SU-DHL-6 (cell line): ENCODE measurements at regions not wholly inside any gene's neighbourhood (a gene's known extent, or its start where the extent isn't known, plus 50 kb on each side); places are given as distances from the start of the nearest gene placed in this dataset.

Experiments
- H2AFZ ChIP-seq: fragments of 200-600 bp; sonication (generic); 2 replicates; pipeline ENCODE4 v1.6.1; 2014; ENCODE audit warnings: low read depth, mild to moderate bottlenecking, moderate library complexity, mixed read lengths, antibody characterized with exemption, low read length; ENCODE audit not compliant: severe bottlenecking
- H3F3A ChIP-seq: fragments of 200-600 bp; shearing (Covaris generic); 2 replicates; pipeline ENCODE4 v1.6.0; 2016; ENCODE audit warnings: antibody characterized with exemption, mild to moderate bottlenecking; ENCODE audit not compliant: insufficient read depth
- H3K27ac ChIP-seq: fragments of 200-600 bp; sonication (generic); 2 replicates; pipeline ENCODE4 v1.5.1; 2016; ENCODE audit warnings: low read depth, mild to moderate bottlenecking, low read length, moderate library complexity, mixed read lengths
- H3K27me3 ChIP-seq: fragments of 200-600 bp; sonication (generic), shearing (Covaris generic); 2 replicates; pipeline ENCODE4 v1.6.0; 2014; ENCODE audit warnings: mild to moderate bottlenecking, low read length
- H3K36me3 ChIP-seq: fragments of 200-600 bp; sonication (generic); 2 replicates; pipeline ENCODE4 v1.6.1; 2014; ENCODE audit warnings: mild to moderate bottlenecking, low read length, mixed read lengths
- H3K4me2 ChIP-seq: fragments of 300-600, 200-600 bp; shearing (Covaris generic), sonication (generic); 2 replicates; pipeline ENCODE4 v1.6.0; 2014; ENCODE audit warnings: low read length, low read depth, mild to moderate bottlenecking; ENCODE audit not compliant: poor library complexity, severe bottlenecking
- H3K4me3 ChIP-seq: fragments of 200-600 bp; sonication (generic); 2 replicates; pipeline ENCODE4 v1.5.1; 2014; ENCODE audit warnings: antibody characterized with exemption, low read length, mild to moderate bottlenecking, mixed read lengths; ENCODE audit not compliant: insufficient read depth, poor library complexity, severe bottlenecking
- H3K79me2 ChIP-seq: fragments of 200-600 bp; sonication (generic); 2 replicates; pipeline ENCODE4 v1.6.1; 2014; ENCODE audit warnings: mild to moderate bottlenecking, low read length, moderate library complexity; ENCODE audit not compliant: insufficient read depth
- H3K9ac ChIP-seq: fragments of 200-600 bp; sonication (generic); 2 replicates; pipeline ENCODE4 v1.7.0; 2014; ENCODE audit warnings: mild to moderate bottlenecking, low read length
- H3K9me2 ChIP-seq: fragments of 200-600 bp; sonication (generic); replicated peaks from 2 replicates; pipeline ENCODE4 v1.6.1; 2014; ENCODE audit warnings: low read length; ENCODE audit not compliant: insufficient read depth
- H3K9me3 ChIP-seq: fragments of 200-600 bp; sonication (generic); 2 replicates; pipeline ENCODE4 v1.6.1; 2014; ENCODE audit warnings: low read length, mixed read lengths; ENCODE audit not compliant: insufficient read depth
- H4K20me1 ChIP-seq: fragments of 200-600 bp; sonication (generic); 2 replicates; pipeline ENCODE4 v1.6.1; 2014; ENCODE audit warnings: low read depth, mild to moderate bottlenecking, antibody characterized with exemption, low read length, moderate library complexity, mixed read lengths
- EZH2phosphoT487 ChIP-seq: fragments of 200-600 bp; sonication (generic), shearing (Covaris generic); conservative IDR thresholded peaks from 2 replicates; pipeline ENCODE4 v1.6.1; 2018; ENCODE audit warnings: mild to moderate bottlenecking, antibody characterized with exemption, low read length, moderate library complexity, mixed read lengths
- TF ChIP-seq, protein P1 (sequence below): fragments of 200-600 bp; sonication (generic); IDR thresholded peaks from one replicate; pipeline ENCODE4 v1.5.1; 2017; ENCODE audit warnings: antibody characterized with exemption, mild to moderate bottlenecking, low read length, moderate library complexity; ENCODE audit not compliant: insufficient read depth, poor library complexity, severe bottlenecking

DNA sequence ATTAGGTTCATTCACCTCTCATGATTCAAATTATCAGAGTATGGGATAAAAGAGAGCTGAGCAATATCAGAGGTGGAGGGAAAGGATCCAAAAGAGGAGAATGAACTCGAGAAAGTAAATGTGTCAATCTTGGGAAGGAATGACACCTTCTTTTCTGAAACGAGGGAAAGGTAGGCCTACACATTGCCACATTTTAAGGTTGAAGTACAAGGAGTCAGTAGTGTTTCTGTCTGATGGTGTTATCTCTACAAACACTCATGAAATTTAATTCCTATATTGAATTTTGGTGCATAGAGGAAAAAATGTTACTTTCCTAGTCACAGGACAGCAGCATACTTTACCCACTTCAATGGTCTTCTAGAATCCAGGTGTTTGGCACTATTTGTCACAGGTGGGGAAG, 90.2 kb downstream of the DNAJB9 start:
- Histone ChIP-seq H3K9ac (no peak overlapping the region), H3K27me3 (no peaks in the 10 kb centered on the region), H3F3A (no peaks in the 10 kb centered on the region), H2AFZ (no peak overlapping the region), H3K9me2 (no peaks in the 10 kb centered on the region), H3K4me3 (no peak overlapping the region), H3K4me2 (no peak overlapping the region), H3K79me2 (no peaks in the 10 kb centered on the region), H4K20me1 (no peaks in the 10 kb centered on the region), H3K36me3 (no peaks in the 10 kb centered on the region), H3K9me3 (no peaks in the 10 kb centered on the region), H3K27ac (no peak overlapping the region)
- no peak for TF ChIP-seq EZH2phosphoT487
- TF ChIP-seq, protein P1, sequence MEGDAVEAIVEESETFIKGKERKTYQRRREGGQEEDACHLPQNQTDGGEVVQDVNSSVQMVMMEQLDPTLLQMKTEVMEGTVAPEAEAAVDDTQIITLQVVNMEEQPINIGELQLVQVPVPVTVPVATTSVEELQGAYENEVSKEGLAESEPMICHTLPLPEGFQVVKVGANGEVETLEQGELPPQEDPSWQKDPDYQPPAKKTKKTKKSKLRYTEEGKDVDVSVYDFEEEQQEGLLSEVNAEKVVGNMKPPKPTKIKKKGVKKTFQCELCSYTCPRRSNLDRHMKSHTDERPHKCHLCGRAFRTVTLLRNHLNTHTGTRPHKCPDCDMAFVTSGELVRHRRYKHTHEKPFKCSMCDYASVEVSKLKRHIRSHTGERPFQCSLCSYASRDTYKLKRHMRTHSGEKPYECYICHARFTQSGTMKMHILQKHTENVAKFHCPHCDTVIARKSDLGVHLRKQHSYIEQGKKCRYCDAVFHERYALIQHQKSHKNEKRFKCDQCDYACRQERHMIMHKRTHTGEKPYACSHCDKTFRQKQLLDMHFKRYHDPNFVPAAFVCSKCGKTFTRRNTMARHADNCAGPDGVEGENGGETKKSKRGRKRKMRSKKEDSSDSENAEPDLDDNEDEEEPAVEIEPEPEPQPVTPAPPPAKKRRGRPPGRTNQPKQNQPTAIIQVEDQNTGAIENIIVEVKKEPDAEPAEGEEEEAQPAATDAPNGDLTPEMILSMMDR, result no peak

DNA sequence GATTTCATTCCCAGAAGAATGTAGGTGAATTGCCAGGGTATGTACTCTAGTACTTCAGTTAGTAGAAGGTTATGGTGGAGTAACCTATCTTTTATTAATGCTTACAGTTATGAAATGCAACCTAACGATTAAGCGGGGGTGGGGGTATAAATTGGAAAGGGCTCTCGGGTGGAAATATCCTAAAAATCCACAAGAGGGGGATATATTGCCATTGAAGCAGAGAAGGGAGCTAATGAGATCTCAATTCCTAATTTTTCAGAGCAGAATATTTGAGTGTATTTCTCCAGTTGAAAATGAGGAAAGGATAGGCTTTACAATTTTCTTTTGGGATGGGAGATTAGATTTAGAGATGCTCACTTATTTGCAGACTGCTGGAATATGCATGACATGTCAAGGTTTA, 90.8 kb downstream of the DNAJB9 start:
- H3K27me3 ChIP-seq, result no peaks in the 10 kb centered on the region

DNA sequence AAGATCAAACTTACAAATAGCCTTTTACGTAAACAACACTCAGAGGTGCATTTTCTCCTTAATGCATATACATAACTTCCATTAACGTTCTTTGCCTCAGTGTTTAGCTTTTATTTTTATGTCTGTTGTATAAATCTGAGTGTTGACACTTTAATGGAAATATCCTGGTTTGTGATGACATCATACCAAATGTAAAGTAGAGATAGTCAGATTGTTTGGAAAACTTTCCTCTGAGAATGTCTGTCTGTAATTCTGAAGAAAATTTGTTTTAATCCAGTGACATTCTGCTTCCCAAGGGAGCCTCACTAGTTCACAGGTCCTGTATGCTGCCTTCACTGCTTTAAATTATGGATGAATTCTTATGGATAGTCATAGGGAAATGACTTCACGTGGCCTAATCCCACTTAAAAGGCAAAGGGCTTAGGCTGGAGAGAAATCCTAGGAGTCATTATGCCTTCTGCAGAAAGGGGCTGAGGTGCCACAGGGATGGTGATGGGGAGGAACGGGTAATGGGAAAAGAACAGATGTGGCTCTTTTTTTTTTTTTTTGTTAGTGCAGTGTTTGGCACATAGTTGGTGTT, 93.2 kb downstream of the DNAJB9 start:
- no peaks in the 10 kb centered on the region for H3K79me2 ChIP-seq
- no peaks in the 10 kb centered on the region for H3K9me3 ChIP-seq
- no peaks in the 10 kb centered on the region for H3F3A ChIP-seq
- no peaks in the 10 kb centered on the region for H4K20me1 ChIP-seq
- no peaks in the 10 kb centered on the region for H3K36me3 ChIP-seq
- no peak overlapping the region for H3K4me2 ChIP-seq
- H2AFZ ChIP-seq, result no peak overlapping the region
- H3K27me3 ChIP-seq, result no peaks in the 10 kb centered on the region
- H3K4me3 ChIP-seq, result no peak overlapping the region
- H3K9ac ChIP-seq, result no peak overlapping the region
- TF ChIP-seq, protein P1, result no peak
- no peaks in the 10 kb centered on the region for H3K9me2 ChIP-seq
- no peak overlapping the region for H3K27ac ChIP-seq

More for the DNA sequence above, 90.8 kb downstream of the DNAJB9 start:
- no peak overlapping the region for H3K4me2 ChIP-seq
- TF ChIP-seq EZH2phosphoT487, result no peak
- TF ChIP-seq, protein P1, result no peak
- no peaks in the 10 kb centered on the region for H3F3A ChIP-seq
- H3K27ac ChIP-seq, result no peak overlapping the region
- no peaks in the 10 kb centered on the region for H3K79me2 ChIP-seq
- H3K9ac ChIP-seq, result no peak overlapping the region
- H3K9me3 ChIP-seq, result no peaks in the 10 kb centered on the region
- H3K4me3 ChIP-seq, result no peak overlapping the region
- H3K9me2 ChIP-seq, result no peaks in the 10 kb centered on the region
- H2AFZ ChIP-seq, result no peak overlapping the region
- H3K36me3 ChIP-seq, result no peaks in the 10 kb centered on the region
- no peaks in the 10 kb centered on the region for H4K20me1 ChIP-seq

DNA sequence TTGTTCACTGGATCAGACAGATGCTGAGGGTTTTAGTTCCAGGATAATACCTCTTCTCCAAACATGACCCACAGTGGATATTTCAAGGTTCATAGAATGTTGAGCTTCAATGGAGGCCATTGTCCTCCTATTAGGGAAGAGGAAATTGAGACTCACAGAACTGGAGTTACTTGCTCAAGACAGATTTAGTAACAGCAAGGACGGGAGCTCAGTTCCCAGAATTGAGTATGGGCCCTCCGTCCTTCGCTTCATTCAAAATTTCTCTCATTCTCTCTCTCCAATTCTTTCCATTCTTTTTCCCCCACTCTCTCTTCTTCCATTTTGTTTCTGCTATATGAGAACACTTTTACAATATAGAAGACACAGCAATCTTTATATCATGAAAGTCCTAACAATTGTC, 94.0 kb downstream of the DNAJB9 start:
- no peaks in the 10 kb centered on the region for H3K27me3 ChIP-seq
- H3K9me3 ChIP-seq, result no peaks in the 10 kb centered on the region
- H3K36me3 ChIP-seq, result no peaks in the 10 kb centered on the region
- no peak overlapping the region for H3K4me3 ChIP-seq
- H2AFZ ChIP-seq, result no peak overlapping the region
- no peaks in the 10 kb centered on the region for H3K9me2 ChIP-seq
- H4K20me1 ChIP-seq, result no peaks in the 10 kb centered on the region
- H3K9ac ChIP-seq, result no peak overlapping the region
- H3F3A ChIP-seq, result no peaks in the 10 kb centered on the region
- H3K79me2 ChIP-seq, result no peaks in the 10 kb centered on the region
- no peak overlapping the region for H3K27ac ChIP-seq
- TF ChIP-seq EZH2phosphoT487, result no peak
- TF ChIP-seq, protein P1, result no peak
- H3K4me2 ChIP-seq, result no peak overlapping the region
